GM21367 (cell line): ENCODE measurements at regions not wholly inside any gene's neighbourhood (a gene's known extent, or its start where the extent isn't known, plus 50 kb on each side); places are given as distances from the start of the nearest gene placed in this dataset.
"Not testable (repeated sequence)": the region's sequence is repeated elsewhere in the genome, so short reads cannot be mapped to it uniquely, and the experiment has no call there.

Experiments used
- ATAC-seq: cut with Tn5 transposase; IDR thresholded peaks from one replicate; pipeline ENCODE4 v1.9.1; 2021; ENCODE audit not compliant: unreplicated experiment

DNA sequence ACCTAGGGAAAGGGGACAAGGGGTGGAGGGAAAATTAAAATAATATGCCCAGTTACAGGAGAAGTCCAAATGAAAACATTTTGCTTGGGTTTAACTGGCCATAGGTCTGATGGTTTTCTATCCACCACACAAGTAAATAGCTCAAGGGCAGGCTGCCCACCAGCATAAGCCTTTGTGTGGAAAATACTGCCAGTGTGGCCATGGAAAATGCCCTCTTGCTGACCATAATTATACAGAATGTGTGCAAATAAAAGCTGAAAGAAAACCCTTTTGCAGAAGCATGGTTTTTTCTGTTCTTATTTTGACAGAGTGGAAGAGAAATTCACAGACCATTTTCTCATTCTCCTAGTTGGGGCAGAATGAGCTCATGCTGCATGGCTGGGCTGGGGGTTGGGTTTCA lies 111.3 kb upstream of the SIX2 start:
- no peak for ATAC-seq

DNA sequence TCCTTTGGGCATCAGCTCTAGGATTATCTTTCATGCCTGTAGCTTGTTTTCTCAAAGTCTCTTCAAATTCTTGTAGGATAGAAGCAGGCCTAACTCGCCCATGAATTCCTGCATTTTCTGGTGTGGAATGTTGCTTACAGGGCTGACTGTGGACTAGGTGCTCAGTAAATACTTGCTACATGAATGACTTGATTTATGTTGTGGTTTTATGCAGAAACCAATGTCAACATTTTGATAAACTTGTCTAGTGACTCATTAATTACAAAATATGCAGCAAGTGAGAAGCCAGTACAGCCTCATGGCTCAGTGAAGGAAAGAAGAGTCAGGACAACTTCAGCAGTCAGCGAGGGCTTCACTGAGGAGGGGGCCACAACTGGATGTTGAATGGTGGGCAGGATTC lies 110.6 kb upstream of the SIX2 start:
- ATAC-seq, result no peak

DNA sequence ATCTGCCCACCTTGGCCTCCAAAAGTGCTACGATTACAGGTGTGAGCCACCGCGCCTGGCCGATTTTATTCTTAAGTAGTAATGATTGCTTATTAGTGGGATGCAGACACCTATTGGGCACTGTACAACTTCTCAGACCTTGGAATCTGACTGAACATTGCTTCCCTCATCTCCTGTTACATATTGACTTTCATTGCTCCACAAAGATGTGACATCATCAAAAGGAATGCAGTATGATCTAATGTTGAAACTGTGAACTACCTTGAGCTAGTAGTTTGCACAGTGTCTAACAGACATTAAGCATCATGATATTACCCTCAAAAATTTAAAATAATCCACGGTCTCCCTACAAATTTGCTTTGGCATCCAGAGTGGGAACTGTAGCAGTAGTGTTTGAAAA lies 109.8 kb upstream of the SIX2 start:
- ATAC-seq, result no peak

DNA sequence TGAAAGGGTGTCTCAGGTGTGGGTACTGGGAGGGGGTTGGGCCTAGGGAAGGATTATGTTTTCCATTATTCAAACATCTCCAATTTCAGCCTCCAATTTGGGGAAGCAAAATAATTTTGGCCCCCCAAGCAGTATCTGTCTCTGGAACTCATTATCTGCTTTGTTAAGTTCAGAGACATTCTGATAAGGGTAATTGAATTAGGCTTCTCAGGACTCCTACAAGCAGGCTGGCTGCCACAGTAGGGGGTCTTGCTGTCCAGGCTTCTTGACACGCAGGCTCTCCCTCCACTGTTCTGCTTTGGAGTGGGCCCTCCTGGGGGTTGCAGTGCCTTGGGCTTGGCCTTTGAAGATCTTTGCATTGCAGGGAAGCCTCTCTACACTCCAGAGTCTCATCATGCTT lies 108.1 kb upstream of the SIX2 start:
- no peak for ATAC-seq

DNA sequence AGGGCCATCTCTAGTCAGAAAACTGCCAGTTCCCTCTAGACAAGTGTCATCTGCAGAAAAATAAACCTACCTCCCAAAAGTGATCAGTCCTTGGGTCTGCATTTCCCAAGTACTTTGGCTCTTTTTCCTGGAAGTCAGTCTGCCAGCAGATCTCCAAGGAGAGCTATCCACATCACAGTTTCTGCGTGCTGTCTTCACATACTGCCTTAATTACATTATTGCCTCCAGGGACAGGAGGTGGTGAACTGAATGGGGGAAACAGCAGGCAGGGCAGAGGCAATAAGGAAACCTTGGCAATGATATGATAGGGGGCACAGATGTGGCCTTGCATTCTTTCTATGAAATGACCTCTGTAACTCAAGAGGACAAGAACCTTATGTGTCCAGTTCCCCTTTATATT lies 105.9 kb upstream of the SIX2 start:
- ATAC-seq, result no peak

DNA sequence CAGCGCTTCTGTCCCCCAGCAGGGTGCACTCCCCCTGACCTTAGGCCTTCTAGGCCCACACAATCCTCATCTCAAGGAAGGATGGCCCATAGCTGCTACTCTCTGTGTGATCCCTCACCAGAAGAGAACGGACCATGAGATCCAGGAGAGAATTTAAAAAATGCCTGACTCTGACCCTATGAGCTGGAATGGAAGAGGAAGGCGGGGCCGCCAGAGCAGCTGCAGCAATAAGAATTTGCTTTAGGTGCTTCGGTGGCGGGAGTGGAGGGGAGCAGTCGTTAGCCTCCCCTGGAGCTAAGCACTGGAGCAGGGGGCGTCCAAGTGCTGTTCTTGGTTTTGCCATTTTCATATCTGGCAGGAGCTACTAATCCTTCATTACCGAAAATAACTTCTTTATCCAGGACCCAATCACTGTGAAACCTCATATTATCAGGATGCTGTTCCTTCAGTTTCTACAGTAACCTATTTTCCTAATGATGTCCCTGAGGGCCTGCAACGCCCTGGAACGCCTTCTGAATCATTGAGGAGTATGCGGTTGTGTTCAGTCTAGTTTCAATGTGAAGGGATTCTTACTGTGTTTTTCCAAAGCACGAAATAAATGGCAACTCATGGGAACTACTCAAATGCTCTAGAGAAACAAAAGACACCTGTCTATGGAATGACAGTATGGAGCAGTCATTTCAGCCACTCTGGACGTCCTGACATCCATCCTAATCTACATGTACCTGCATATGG lies 105.1 kb upstream of the SIX2 start:
- no peak for ATAC-seq

DNA sequence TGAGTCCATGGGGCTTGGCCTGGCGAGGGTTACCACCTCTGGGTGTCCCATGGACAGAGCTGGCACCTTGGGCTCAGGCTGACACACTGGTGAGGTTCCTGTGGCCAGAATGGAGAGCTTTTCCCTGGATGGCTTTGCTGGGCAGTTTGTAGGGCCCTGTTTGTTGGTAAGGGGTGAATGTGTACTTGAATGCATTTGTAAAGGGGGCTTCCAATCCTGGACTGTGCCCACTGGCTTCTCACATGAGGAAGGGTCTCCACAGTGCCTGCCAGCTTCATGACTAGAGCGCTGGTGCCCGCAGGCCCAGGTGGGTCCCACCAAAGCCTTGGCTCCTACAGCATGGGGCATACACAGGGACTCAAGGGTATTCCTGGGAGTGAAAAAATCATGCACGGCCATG lies 103.5 kb upstream of the SIX2 start:
- no peak for ATAC-seq

DNA sequence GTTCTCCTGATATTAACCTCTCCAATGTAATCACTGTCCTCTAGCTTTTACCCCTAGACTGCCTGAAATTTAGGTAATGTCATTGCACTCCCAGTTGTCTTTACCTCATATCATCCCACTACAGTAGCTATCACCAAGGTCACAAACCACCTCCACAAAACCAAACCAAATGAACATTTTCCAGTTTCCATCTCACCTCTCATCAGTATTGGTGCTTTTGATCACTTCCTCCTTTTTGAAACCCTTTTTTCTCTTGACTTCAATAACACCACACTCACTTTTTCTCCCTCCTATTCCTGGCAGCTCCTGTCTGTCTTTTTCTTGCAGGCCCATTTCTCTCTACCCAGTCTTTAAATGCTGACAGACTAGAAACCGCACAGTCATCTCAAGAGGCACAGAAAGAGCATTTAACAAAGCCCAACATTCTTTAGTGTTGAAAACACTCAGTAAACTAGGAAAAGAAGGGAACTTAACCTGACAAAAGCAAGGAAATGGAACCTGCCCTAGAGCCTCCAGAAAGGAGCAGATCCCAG lies 95.9 kb upstream of the SIX2 start:
- ATAC-seq, result no peak

DNA sequence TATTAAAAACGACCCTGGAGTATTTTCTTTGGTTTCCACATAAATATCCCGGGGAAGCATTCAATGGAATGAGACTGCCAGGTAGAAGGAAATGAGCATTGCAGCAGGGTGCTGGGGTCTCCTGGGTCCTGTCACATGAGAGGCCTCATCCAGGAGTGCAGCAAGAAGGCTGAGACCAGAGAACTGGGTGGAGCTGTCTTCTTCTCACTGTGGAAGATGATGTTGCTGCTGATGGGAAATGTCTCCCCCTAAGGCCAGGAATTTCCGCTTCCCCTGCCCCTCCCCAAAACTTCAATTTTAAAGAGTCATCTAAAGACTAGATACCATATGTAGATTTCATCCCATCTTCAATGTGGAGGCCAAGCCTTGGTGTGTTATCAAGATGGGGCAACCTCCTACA lies 95.2 kb upstream of the SIX2 start:
- ATAC-seq, result no peak

DNA sequence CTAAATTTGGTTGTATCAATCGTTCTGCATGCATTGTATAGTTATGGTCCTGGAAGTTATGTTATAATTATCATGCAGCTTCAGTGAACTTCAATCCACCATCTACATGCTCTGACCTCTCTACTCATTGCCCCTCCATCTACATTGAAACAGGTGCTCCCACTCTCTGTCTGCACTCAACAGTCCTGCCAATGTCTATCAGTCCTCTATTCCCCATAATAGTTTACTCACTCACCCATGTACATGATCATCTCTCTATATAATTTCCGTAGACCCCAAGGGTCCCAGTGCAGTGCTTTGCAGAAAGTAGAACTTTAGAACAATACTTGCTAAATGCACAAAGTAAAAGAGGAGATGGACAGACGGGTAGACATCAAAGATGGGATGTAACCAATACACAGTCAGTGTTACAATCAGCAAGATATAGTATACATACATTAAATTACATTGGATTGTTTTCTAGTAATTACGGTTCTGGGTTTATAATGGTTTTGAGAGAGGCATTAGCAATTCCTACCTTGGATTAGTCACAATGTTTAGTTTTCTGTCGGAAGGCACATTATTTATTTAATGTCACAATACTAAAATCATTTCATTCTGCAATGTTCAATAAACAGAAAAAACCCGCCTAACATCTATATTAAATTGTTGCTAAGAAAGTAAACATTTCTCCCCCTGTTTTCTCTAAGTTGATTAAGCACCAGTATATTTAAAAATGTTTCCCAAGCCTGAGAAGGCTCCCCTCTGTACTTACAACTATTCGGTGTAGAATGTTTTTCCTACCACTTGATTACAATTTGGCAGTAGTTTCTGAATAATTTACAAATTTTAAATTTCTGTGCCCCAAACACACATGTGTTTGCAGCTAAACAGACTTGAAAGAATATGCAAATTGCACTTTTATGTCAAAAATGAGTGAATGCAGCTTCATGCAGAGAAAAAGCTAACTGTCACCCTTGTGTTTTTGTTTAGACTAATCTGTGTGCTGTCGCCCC lies 94.4 kb upstream of the SIX2 start:
- no peak for ATAC-seq

DNA sequence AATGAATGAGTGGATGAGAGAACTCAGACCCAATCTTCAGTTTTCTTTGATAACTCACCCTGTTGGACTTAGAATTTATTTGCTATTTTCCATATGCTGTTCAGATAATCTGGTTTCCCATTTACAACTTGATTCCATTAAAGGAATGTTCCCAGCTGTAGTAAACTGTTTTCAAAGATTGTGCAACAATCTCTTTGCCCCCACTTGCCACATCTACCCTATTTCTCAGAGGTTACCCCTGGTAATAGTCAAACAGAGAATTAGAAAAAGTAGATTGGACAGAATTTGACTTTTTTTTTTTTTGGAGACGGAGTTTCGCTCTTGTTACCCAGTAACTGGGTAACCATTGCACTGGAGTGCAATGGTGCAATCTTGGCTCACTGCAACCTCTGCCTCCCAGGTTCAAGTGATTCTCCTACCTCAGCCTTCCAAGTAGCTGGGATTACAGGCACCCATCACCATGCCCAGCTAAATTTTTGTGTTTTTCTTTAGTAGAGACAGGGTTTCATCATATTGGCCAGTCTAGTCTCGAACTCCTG lies 93.4 kb upstream of the SIX2 start:
- ATAC-seq, result no peak

DNA sequence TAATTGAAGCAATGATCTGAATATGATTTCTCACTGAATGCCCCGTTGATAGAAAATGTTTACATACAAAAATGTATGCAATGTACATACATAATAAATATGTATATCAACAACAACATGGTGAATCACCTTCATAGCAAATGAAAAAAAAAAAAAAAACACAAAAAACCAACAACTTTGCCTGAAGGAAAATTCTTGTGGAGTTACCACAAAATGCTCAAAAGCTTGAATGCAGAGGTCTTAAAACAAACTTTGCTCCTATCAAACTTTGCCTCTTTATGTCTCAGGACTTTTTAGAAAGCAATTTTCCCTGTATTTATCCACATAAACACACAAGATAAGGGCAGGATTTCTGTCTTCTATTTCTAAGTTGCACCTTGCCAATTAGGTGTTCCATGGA lies 92.9 kb upstream of the SIX2 start:
- no peak for ATAC-seq

DNA sequence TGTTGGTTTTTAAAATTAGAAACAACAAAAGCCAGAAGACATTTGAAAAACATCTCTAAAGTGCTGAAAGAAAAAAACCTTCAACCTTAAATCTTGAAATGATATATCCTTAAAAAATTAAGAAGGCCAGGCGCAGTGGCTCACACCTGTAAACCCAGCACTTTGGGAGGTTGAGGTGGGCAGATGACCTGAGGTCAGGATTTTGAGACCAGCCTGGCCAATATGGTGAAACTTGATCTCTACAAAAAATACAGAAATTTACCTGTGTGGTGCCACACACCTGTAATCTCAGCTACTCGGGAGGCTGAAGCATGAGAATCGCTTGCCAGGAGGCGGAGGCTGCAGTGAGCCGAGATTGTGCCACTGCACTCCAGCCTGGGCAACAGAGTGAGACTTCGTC lies 87.7 kb upstream of the SIX2 start:
- ATAC-seq, result no peak

DNA sequence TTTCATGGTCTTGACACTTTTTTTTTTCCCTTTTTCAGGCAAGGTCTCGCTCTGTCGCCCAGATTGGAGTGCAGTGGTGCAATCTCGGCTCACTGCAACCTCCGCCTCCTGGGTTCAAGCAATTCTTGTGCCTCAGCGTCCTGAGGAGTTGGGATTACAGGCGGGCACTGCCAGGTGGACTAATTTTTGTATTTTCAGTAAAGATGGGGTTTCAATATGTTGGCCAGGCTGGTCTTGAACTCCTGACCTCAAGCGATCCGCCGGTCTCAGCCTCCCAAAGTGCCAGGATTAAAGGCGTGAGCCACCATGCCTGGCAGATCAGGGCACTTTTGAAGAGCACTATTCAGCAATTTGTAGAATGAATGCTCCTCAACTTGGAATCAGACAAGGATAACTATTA lies 86.8 kb upstream of the SIX2 start:
- not testable (repeated sequence) for ATAC-seq

DNA sequence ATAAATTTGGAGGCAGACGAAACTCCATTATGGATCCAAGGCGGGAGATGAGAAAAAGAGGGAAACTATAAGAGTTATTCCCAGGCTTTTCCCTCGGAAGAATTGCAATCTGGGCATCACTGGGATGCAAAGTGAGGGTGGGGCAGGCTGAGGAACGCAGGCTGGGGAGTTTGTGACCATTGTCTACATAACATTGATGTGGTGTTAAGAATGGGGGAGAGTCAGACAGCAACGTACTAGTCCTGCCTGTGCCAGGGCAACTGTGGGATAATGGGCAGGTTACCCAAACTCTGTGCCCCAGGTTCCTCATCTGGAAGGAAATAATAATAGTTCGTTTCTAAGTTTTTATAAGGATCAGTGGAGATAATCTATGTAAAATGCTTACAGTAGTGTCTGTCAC lies 84.4 kb upstream of the SIX2 start:
- ATAC-seq, result no peak

DNA sequence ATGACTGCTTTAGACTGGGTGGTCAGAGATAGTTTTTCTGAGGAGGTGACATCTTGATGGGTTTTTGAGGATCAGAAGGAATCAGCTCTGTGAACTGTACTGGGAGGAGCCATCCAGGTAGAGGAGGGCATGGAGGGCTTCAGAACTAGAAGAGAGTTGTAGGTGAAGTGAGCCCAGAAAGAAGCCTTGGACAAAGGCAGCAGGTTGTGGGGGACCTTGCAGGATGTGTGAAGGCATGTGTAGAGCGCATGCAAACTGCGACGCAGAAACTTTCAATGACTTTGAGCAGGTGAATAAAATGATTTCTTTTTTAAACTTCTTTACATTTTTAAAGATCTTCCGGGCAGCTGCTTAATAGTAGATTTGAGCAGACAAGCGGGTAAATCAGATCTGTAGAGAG lies 83.9 kb upstream of the SIX2 start:
- no peak for ATAC-seq

DNA sequence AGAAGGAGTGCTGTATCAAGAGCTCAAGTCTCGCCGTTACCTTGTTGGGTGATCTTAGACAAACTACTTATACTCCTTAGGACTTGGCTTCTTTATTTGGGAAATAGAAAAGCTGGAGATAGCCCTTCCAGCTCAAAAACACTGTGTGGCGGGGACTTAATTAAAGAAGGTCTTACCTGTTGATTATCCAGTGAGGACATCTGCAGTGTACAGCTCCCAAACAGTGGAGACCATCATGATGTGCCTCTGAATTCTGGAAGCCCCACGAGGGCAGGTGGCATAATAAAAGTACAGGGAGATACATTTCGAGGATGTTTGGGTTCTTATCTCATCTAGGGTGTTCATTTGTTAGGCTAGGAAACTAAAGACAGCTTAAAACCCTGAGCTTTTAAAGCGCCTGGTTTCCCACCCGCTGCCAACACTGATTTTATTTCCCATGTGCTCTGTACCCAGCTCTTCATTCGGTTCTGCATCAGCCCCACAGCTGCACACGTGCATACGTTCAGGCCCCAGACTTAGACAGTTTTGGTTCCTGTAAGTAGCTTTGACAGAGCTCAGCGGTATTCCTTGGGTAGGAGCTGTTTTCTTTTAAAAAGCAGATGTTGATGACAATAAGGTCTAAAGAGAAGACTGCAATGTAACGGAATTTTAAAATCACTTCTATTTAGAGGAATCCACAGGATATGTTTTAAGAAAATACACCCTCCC lies 80.5 kb upstream of the SIX2 start:
- ATAC-seq, result no peak

DNA sequence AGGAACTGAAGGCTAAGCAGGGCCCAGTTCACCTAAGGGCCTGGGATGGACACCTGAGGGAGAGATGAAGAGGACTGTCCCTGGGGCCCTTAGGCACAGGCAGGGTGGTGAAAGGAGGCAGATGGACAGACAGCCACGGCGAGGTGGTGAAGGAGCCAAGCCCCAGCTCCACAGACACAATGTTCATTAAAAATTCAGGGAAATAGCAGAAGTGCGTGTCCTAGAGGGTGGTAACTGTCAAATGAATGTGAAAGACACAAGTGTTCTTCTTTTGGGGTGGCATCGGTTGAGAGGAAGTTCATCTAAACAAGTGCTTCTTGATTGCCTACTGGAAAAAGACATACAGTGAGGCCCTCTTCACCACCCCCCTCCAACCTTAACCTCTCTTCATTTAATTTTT lies 76.2 kb upstream of the SIX2 start:
- ATAC-seq, result no peak

DNA sequence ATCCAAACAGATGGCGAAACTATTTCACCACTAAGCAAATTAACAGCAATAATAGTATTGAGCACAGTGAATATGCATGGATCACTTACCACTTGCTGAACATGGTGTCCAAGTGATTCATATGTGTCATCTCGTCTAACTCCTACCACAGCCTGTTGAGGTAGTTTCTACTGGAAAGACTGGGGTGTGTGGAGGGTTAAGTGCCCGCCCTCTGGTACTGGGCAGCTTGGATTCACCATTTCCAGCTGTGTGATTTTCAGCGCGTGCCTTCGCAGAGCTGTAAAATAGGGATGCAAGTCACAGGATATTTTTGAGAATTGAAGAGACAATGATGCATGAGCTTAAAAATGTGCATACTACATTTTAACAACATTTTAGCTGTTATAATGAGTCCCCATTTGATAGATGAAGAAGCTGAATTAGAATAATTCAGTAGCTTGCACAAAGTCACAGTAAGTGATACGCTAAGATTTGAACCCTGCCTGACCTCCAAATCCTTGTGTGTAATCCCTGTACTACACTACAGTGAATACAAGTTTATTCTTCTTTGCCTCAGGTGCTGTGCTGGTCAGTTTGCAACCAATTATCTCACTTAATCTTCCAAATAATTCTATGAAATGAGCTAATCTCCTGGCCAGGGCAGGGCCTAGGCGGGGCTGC lies 75.2 kb upstream of the SIX2 start:
- no peak for ATAC-seq

DNA sequence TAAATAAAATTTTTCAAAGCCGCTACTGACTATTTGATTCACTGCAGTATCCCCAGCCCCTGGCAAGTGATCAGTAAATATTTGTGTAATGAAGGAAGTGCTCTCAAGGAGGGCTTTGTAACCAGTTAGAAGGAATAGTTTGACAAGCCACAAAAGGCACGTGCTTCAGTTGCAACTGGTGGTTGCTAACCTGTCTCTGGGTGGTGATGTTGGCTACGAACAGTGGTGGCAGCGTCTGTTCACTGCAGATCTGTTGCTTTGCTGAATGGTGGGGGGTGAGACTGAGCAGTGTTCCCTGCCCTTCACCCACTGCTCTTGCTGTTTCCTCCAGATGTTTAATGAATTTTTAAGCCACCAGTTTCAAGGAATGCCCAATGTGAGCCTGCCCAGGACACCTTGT lies 73.9 kb upstream of the SIX2 start:
- ATAC-seq, result no peak

DNA sequence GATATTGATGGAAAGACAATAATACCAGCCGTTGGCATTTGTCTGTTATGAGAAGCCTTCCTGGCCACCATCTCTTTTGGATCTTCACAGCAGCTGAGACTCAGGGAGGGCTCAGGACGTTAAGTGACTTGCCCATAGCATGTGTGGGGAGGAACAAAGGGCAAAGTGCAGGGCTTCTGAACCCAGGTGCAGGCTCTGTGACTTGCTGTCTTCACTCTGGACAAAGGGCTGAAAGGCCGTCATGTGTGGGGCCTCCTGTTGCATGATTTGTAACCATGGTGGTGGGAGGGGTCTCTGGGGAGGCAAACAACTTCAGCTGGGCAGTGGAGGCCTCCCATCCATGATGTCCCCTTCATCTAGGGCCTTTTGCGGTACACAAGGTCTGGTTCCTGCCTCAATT lies 65.5 kb upstream of the SIX2 start:
- no peak for ATAC-seq
